Prostate gland (tissue), 2 donors: ENCODE measurements at regions not wholly inside any gene's neighbourhood (a gene's known extent, or its start where the extent isn't known, plus 50 kb on each side); places are given as distances from the start of the nearest gene placed in this dataset.

Source experiments
- POLR2A ChIP-seq: fragments of 450-650 bp; IDR thresholded peaks from one replicate; pipeline ENCODE4 v1.6.1; 2016; ENCODE audit warnings: antibody characterized with exemption, mild to moderate bottlenecking
- TF ChIP-seq, protein P1 (sequence below), 4 experiments: fragments of 200-600 bp in 2 of 4; fragments of 450-650 bp in 2 of 4; sonication (generic) in 2 of 4; IDR thresholded peaks; 1 replicate in 3 of 4; 2 replicates in 1 of 4; pipeline ENCODE4 v1.5.1; 2016 to 2019; ENCODE audit warnings: antibody characterized with exemption in 4 of 4, mild to moderate bottlenecking in 2 of 4, moderate library complexity in 2 of 4

- TF ChIP-seq, protein P1, sequence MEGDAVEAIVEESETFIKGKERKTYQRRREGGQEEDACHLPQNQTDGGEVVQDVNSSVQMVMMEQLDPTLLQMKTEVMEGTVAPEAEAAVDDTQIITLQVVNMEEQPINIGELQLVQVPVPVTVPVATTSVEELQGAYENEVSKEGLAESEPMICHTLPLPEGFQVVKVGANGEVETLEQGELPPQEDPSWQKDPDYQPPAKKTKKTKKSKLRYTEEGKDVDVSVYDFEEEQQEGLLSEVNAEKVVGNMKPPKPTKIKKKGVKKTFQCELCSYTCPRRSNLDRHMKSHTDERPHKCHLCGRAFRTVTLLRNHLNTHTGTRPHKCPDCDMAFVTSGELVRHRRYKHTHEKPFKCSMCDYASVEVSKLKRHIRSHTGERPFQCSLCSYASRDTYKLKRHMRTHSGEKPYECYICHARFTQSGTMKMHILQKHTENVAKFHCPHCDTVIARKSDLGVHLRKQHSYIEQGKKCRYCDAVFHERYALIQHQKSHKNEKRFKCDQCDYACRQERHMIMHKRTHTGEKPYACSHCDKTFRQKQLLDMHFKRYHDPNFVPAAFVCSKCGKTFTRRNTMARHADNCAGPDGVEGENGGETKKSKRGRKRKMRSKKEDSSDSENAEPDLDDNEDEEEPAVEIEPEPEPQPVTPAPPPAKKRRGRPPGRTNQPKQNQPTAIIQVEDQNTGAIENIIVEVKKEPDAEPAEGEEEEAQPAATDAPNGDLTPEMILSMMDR (IDR thresholded peaks at IDR 0.05): no peak
- TF ChIP-seq POLR2A: no peak
Observed at GRCh38 chr1:200237066-200237465, 172.8 kb downstream of the ZNF281 start.
